ENCODE measurements at regions not wholly inside any gene's neighbourhood (a gene's known extent, or its start where the extent isn't known, plus 50 kb on each side); places are given as distances from the start of the nearest gene placed in this dataset.
"Not testable (repeated sequence)": the region's sequence is repeated elsewhere in the genome, so short reads cannot be mapped to it uniquely, and the experiment has no call there.

DNA sequence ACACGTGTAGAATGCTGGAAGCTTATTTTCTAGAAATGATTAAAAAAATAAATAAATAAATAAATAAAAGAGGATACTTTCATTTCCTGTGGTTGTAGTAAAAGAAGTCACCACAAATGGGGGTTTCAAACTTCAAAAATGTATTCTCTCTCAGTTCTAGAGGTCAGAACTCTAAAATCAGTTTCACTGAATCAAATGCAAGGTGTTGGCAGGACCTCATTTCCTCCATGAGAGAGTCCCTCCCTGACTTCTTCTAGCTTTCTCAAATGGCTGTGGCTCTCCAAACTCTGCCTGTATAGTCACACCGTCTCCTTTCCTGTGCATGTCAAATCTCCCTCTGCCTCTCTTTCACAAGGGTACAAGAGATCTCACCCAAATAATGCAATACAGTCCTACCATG is 312.6 kb upstream of the CXADR start:
- no peaks in the 10 kb centered on the region for H3K27me3 ChIP-seq (ENCODE audit: control insufficient read depth in 3 of 3, insufficient read depth in 3 of 3, low read depth in 1 of 3, low read length in 3 of 3)
- no peak overlapping the region for H4K91ac ChIP-seq (ENCODE audit: low read depth, low read length, poor library complexity)
- no peak overlapping the region for H2BK120ac ChIP-seq (ENCODE audit: low read depth, low read length)
- H3K4me2 ChIP-seq (ENCODE audit: insufficient read depth, low read length, poor library complexity, severe bottlenecking), result no peak overlapping the region
- no peak overlapping the region for H2BK12ac ChIP-seq (ENCODE audit: low read length)
- no peak for DNase-seq (ENCODE audit: low spot score)
- no peaks in the 10 kb centered on the region for H3K36me3 ChIP-seq (replicated peaks in 1 of 2; ENCODE audit: control insufficient read depth in 2 of 2, insufficient read depth in 2 of 2, low read length in 2 of 2)
- no peak overlapping the region for H3K18ac ChIP-seq (ENCODE audit: low read length)
- H3K4me1 ChIP-seq (ENCODE audit: control insufficient read depth in 2 of 2, insufficient read depth in 1 of 2, low read depth in 1 of 2, low read length in 2 of 2), result no peaks in the 10 kb centered on the region
- H3K4me3 ChIP-seq (ENCODE audit: low read length in 2 of 2), result no peak overlapping the region
- H3K79me1 ChIP-seq (ENCODE audit: low read depth, low read length), result no peaks in the 10 kb centered on the region
- WGBS, 2 donors (ENCODE audit: extremely low coverage in 2 of 2, insufficient read length in 2 of 2, insufficient replicate concordance in 1 of 2), result no CpG with 5 or more reads among the region's 2 CpGs
- H3K27ac ChIP-seq (replicated peaks; ENCODE audit: low read length), result no peak overlapping the region
- H3K9me3 ChIP-seq (replicated peaks in 1 of 2; ENCODE audit: control insufficient read depth in 2 of 2, insufficient read depth in 1 of 2, low read depth in 1 of 2, low read length in 2 of 2), result no peaks in the 10 kb centered on the region
- no peak overlapping the region for H4K8ac ChIP-seq (ENCODE audit: low read depth, low read length)
- H2BK5ac ChIP-seq (ENCODE audit: low read length), result no peak overlapping the region
- no peak overlapping the region for H2AFZ ChIP-seq (ENCODE audit: low read length)
- no peak overlapping the region for H3K4ac ChIP-seq (ENCODE audit: low read length)
- no peak overlapping the region for H2BK15ac ChIP-seq (ENCODE audit: low read length)
- no peak overlapping the region for H3K23ac ChIP-seq (ENCODE audit: low read depth, low read length, poor library complexity)
- H3K9ac ChIP-seq (ENCODE audit: low read depth, low read length, poor library complexity), result no peak overlapping the region
- H2AK5ac ChIP-seq (ENCODE audit: low read depth, low read length), result no peak overlapping the region
- no peak overlapping the region for H3K14ac ChIP-seq (ENCODE audit: low read length)

DNA sequence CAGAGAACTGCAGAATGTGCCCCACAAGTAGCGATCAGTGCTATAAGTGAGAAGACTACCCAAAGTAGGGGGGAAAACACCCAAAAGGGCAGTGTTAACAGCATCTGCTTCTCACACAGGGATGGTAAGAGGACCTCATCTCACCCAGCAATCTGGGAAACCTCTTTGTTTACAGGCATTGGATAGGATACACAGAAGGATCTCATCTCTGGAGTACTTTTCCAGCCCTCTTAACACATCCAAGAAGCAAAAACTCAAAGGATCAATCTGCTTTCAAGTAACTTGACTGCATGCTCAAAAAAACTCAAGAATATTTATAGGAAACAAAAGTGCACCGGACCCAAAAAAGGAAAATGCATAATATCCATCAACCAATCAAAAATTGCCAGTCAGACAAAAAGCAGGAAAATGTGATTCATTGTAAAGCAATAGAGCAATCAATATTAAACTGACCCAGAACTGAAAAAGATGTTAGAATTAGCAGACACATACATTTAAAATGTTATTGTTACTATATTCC is 311.0 kb upstream of the CXADR start:
- no peaks in the 10 kb centered on the region for H3K27me3 ChIP-seq (ENCODE audit: control insufficient read depth in 3 of 3, insufficient read depth in 3 of 3, low read depth in 1 of 3, low read length in 3 of 3)
- H3K79me1 ChIP-seq (ENCODE audit: low read depth, low read length), result no peaks in the 10 kb centered on the region
- H3K36me3 ChIP-seq (replicated peaks in 1 of 2; ENCODE audit: control insufficient read depth in 2 of 2, insufficient read depth in 2 of 2, low read length in 2 of 2), result no peaks in the 10 kb centered on the region
- no peak overlapping the region for H2BK12ac ChIP-seq (ENCODE audit: low read length)
- no peaks in the 10 kb centered on the region for H3K4me1 ChIP-seq (ENCODE audit: control insufficient read depth in 2 of 2, insufficient read depth in 1 of 2, low read depth in 1 of 2, low read length in 2 of 2)
- H2BK5ac ChIP-seq (ENCODE audit: low read length), result no peak overlapping the region
- H3K23ac ChIP-seq (ENCODE audit: low read depth, low read length, poor library complexity), result no peak overlapping the region
- no peak overlapping the region for H3K9ac ChIP-seq (ENCODE audit: low read depth, low read length, poor library complexity)
- no peak overlapping the region for H2BK120ac ChIP-seq (ENCODE audit: low read depth, low read length)
- H2AK5ac ChIP-seq (ENCODE audit: low read depth, low read length), result no peak overlapping the region
- H2AFZ ChIP-seq (ENCODE audit: low read length), result no peak overlapping the region
- no peak overlapping the region for H3K4ac ChIP-seq (ENCODE audit: low read length)
- no peak overlapping the region for H4K91ac ChIP-seq (ENCODE audit: low read depth, low read length, poor library complexity)
- H3K4me3 ChIP-seq (ENCODE audit: low read length in 2 of 2), result no peak overlapping the region
- H3K27ac ChIP-seq (replicated peaks; ENCODE audit: low read length), result no peak overlapping the region
- H2BK15ac ChIP-seq (ENCODE audit: low read length), result no peak overlapping the region
- no peak overlapping the region for H3K4me2 ChIP-seq (ENCODE audit: insufficient read depth, low read length, poor library complexity, severe bottlenecking)
- no peak overlapping the region for H3K18ac ChIP-seq (ENCODE audit: low read length)
- H3K9me3 ChIP-seq (replicated peaks in 1 of 2; ENCODE audit: control insufficient read depth in 2 of 2, insufficient read depth in 1 of 2, low read depth in 1 of 2, low read length in 2 of 2), result no peaks in the 10 kb centered on the region
- no peak for DNase-seq (ENCODE audit: low spot score)
- H3K14ac ChIP-seq (ENCODE audit: low read length), result no peak overlapping the region
- H4K8ac ChIP-seq (ENCODE audit: low read depth, low read length), result no peak overlapping the region
- WGBS, 2 donors (ENCODE audit: extremely low coverage in 2 of 2, insufficient read length in 2 of 2, insufficient replicate concordance in 1 of 2), result no CpG with 5 or more reads among the region's 2 CpGs

DNA sequence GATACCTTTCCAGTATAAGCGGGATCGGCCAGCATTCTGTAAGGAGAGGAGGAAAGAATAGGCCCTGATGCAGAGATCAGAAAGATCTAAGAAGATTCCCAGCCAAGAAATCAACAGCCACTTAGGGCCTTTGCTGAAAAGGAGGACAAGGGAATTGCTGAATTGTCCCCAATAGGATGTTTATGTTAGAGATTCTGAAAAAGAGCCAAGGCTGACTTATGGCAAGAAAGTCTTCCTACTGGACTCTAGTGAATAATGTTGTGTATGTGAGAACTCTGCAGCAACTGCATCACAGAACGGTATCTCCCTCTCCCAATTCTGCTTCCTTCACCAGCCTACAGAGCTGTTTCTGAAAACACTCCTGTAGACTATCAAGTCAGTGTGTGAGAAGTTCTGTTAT is 298.0 kb upstream of the CXADR start:
- Histone ChIP-seq H3K23ac (ENCODE audit: low read depth, low read length, poor library complexity) (no peak overlapping the region), H2BK5ac (ENCODE audit: low read length) (no peak overlapping the region), H3K14ac (ENCODE audit: low read length) (no peak overlapping the region), H3K79me1 (ENCODE audit: low read depth, low read length) (no peaks in the 10 kb centered on the region), H3K4me1 (ENCODE audit: control insufficient read depth in 2 of 2, insufficient read depth in 1 of 2, low read depth in 1 of 2, low read length in 2 of 2) (no peaks in the 10 kb centered on the region), H2BK15ac (ENCODE audit: low read length) (no peak overlapping the region), H3K4me2 (ENCODE audit: insufficient read depth, low read length, poor library complexity, severe bottlenecking) (no peak overlapping the region), H2AK5ac (ENCODE audit: low read depth, low read length) (no peak overlapping the region), H3K4ac (ENCODE audit: low read length) (no peak overlapping the region), H2BK120ac (ENCODE audit: low read depth, low read length) (no peak overlapping the region), H3K18ac (ENCODE audit: low read length) (no peak overlapping the region), H3K27ac (replicated peaks; ENCODE audit: low read length) (no peak overlapping the region), H3K9ac (ENCODE audit: low read depth, low read length, poor library complexity) (no peak overlapping the region), H3K4me3 (ENCODE audit: low read length in 2 of 2) (no peak overlapping the region), H4K91ac (ENCODE audit: low read depth, low read length, poor library complexity) (no peak overlapping the region), H2AFZ (ENCODE audit: low read length) (no peak overlapping the region), H3K36me3 (replicated peaks in 1 of 2; ENCODE audit: control insufficient read depth in 2 of 2, insufficient read depth in 2 of 2, low read length in 2 of 2) (no peaks in the 10 kb centered on the region), H2BK12ac (ENCODE audit: low read length) (no peak overlapping the region), H4K8ac (ENCODE audit: low read depth, low read length) (no peak overlapping the region), H3K9me3 (replicated peaks in 1 of 2; ENCODE audit: control insufficient read depth in 2 of 2, insufficient read depth in 1 of 2, low read depth in 1 of 2, low read length in 2 of 2) (no peaks in the 10 kb centered on the region), H3K27me3 (ENCODE audit: control insufficient read depth in 3 of 3, insufficient read depth in 3 of 3, low read depth in 1 of 3, low read length in 3 of 3) (no peaks in the 10 kb centered on the region)
- no peak for DNase-seq (ENCODE audit: low spot score)
- WGBS, 2 donors (ENCODE audit: extremely low coverage in 2 of 2, insufficient read length in 2 of 2, insufficient replicate concordance in 1 of 2), result no CpG with 5 or more reads among the region's 3 CpGs

DNA sequence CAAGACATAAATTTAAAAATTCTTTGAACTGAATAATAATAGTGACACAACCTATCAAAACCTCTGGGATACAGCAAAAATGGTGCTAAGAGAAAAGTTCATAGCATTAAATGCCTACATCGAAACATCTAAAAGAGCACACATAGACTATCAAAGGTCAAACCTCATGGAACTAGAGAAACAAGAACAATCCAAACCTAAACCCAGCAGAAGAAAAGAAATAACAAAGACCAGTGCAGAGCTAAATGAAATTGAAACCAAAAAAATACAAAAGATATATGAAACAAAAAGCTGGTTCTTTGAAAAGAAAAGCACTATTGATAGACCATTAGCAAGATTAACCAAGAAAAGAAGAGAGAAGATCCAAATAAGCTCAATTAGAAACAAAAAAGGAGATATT is 293.8 kb upstream of the CXADR start:
- not testable (repeated sequence) for DNase-seq (ENCODE audit: low spot score); H3K79me1 ChIP-seq (ENCODE audit: low read depth, low read length); H3K9me3 ChIP-seq (replicated peaks in 1 of 2; ENCODE audit: control insufficient read depth in 2 of 2, insufficient read depth in 1 of 2, low read depth in 1 of 2, low read length in 2 of 2); H3K4me2 ChIP-seq (ENCODE audit: insufficient read depth, low read length, poor library complexity, severe bottlenecking); H3K18ac ChIP-seq (ENCODE audit: low read length); H3K14ac ChIP-seq (ENCODE audit: low read length); H3K9ac ChIP-seq (ENCODE audit: low read depth, low read length, poor library complexity); H3K27ac ChIP-seq (replicated peaks; ENCODE audit: low read length); H3K4ac ChIP-seq (ENCODE audit: low read length); H2BK15ac ChIP-seq (ENCODE audit: low read length); H3K23ac ChIP-seq (ENCODE audit: low read depth, low read length, poor library complexity); H3K27me3 ChIP-seq (ENCODE audit: control insufficient read depth in 3 of 3, insufficient read depth in 3 of 3, low read depth in 1 of 3, low read length in 3 of 3); H2AFZ ChIP-seq (ENCODE audit: low read length); H3K36me3 ChIP-seq (replicated peaks in 1 of 2; ENCODE audit: control insufficient read depth in 2 of 2, insufficient read depth in 2 of 2, low read length in 2 of 2); H4K8ac ChIP-seq (ENCODE audit: low read depth, low read length); H3K4me1 ChIP-seq (ENCODE audit: control insufficient read depth in 2 of 2, insufficient read depth in 1 of 2, low read depth in 1 of 2, low read length in 2 of 2); H2BK120ac ChIP-seq (ENCODE audit: low read depth, low read length); H2BK5ac ChIP-seq (ENCODE audit: low read length); H3K4me3 ChIP-seq (ENCODE audit: low read length in 2 of 2); H2AK5ac ChIP-seq (ENCODE audit: low read depth, low read length); H4K91ac ChIP-seq (ENCODE audit: low read depth, low read length, poor library complexity); H2BK12ac ChIP-seq (ENCODE audit: low read length)
- WGBS, 2 donors (ENCODE audit: extremely low coverage in 2 of 2, insufficient read length in 2 of 2, insufficient replicate concordance in 1 of 2), result no CpG with 5 or more reads among the region's 1 CpG

All from neuronal stem cell (in vitro differentiated cells).